ENCODE measurements at regions not wholly inside any gene's neighbourhood (a gene's known extent, or its start where the extent isn't known, plus 50 kb on each side); places are given as distances from the start of the nearest gene placed in this dataset.

DNA sequence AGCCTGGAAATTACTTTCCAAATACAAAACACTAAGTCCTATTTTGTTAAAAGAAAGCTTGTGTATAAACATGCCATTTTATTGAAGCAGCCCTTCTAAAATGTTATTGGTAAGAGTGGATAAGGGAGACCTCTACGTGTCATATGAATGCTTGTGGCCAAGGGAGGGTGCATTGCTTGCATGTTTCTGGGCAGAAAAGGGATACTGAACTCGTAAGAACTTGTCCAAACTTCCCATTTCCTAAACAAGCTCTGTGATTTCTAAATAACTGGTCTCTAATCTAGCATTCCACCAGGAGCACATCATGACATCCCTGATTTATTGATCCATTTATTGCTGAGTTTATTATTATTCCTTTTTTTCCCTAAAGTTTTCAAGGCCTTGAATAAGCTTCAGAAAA is 474.1 kb downstream of the CD109 start:
- TF ChIP-seq POLR2A (IDR thresholded peaks at IDR 0.05): no peak
- TF ChIP-seq, protein P1, sequence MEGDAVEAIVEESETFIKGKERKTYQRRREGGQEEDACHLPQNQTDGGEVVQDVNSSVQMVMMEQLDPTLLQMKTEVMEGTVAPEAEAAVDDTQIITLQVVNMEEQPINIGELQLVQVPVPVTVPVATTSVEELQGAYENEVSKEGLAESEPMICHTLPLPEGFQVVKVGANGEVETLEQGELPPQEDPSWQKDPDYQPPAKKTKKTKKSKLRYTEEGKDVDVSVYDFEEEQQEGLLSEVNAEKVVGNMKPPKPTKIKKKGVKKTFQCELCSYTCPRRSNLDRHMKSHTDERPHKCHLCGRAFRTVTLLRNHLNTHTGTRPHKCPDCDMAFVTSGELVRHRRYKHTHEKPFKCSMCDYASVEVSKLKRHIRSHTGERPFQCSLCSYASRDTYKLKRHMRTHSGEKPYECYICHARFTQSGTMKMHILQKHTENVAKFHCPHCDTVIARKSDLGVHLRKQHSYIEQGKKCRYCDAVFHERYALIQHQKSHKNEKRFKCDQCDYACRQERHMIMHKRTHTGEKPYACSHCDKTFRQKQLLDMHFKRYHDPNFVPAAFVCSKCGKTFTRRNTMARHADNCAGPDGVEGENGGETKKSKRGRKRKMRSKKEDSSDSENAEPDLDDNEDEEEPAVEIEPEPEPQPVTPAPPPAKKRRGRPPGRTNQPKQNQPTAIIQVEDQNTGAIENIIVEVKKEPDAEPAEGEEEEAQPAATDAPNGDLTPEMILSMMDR (IDR thresholded peaks at IDR 0.05): no peak

All from upper lobe of left lung (tissue), 4 donors.